Activated CD4-positive, alpha-beta memory T cell treated with anti-CD3 and anti-CD28 coated beads for 36 hours (primary cell): ENCODE measurements at regions not wholly inside any gene's neighbourhood (a gene's known extent, or its start where the extent isn't known, plus 50 kb on each side); places are given as distances from the start of the nearest gene placed in this dataset.

Experiments
- CTCF ChIA-PET: fragments of 350-600 bp; sonication (Branson Sonifier 250); formaldehyde crosslinking; loops from one replicate; lab custom pipeline; 2021; ENCODE audit warnings: antibody characterized with exemption, inconsistent platforms; lab: Charles Lee
- POLR2A ChIA-PET: fragments of 350-600 bp; sonication (Branson Sonifier 250); formaldehyde crosslinking; loops from one replicate; lab custom pipeline; 2021; ENCODE audit warnings: antibody characterized with exemption; lab: Charles Lee
- DNase-seq: peaks from one replicate; pipeline ENCODE4 v3.0.0-alpha.2; 2020
- H3K27ac Mint-ChIP-seq: one replicate; pipeline ENCODE4 v1.8.0; 2021; ENCODE audit warnings: mixed read lengths
- H3K27me3 Mint-ChIP-seq: one replicate; pipeline ENCODE4 v1.8.0; 2021; ENCODE audit warnings: mixed read lengths
- H3K36me3 Mint-ChIP-seq: one replicate; pipeline ENCODE4 v1.8.0; 2021; ENCODE audit warnings: mixed read lengths
- H3K4me1 Mint-ChIP-seq: one replicate; pipeline ENCODE4 v1.8.0; 2021; ENCODE audit warnings: low read depth, mixed read lengths
- H3K4me3 Mint-ChIP-seq: one replicate; pipeline ENCODE4 v1.8.0; 2021; ENCODE audit warnings: mild to moderate bottlenecking, mixed read lengths
- H3K9me3 Mint-ChIP-seq: one replicate; pipeline ENCODE4 v1.8.0; 2021; ENCODE audit warnings: mixed read lengths
- intact Hi-C: fragments of 100-400 bp; cut with micrococcal nuclease; formaldehyde crosslinking; loops from one replicate; pipeline ENCODE4 v1.15.1; 2023

GRCh38 chr6:21386744-21387143 is 206.8 kb upstream of the SOX4 start:
- intact Hi-C loops: no loop called here
- ChIA-PET POLR2A (no interaction called here), CTCF (interaction anchor here (0.6 kb wide), 1 partner anchor 822 kb away, joined by 3 read pairs; no protein-coding TSS in a partner anchor)
- Mint-ChIP-seq H3K36me3 (no peaks in the 10 kb centered on the region), H3K27me3 (no peaks in the 10 kb centered on the region), H3K4me1 (no peaks in the 10 kb centered on the region), H3K27ac (no peak overlapping the region), H3K4me3 (no peak overlapping the region), H3K9me3 (no peaks in the 10 kb centered on the region)
- DNase-seq: no peak

DNA sequence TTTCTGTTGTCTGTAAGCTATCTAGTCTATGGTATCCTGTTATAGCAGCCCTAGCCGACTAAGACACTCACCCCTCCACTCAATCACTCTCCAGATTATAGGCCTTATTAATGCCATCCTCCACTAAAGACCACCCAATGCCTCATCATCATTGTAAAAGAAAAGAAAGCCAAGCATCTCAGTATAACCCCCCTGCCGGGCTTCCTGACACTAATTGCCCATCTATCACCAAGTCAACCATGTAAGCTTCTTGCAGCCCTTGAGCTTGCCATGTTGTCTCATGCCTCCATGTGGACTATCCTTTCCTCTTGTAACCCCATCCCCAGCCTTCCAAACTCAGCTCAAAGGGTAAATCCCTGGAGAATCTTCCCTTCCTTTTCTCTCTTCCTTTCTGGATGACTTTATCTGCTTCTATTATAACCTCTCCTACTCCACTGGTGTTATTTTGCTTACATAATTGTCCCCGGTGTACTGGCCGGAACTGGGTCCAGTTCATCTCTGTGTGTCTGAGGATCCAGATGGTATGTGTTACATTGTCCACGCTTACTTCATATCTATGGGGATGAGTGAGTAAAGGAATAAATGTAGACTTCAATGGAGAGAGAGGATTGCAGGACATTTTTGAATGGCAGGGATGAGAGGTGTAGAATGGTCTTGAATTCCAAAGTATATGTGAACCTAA is 202.9 kb upstream of the SOX4 start:
- Mint-ChIP-seq H3K4me1 (no peaks in the 10 kb centered on the region), H3K4me3 (no peak overlapping the region), H3K36me3 (no peaks in the 10 kb centered on the region), H3K27me3 (no peaks in the 10 kb centered on the region), H3K27ac (no peak overlapping the region), H3K9me3 (no peaks in the 10 kb centered on the region)
- no peak for DNase-seq
- CTCF ChIA-PET: no interaction called here
- POLR2A ChIA-PET: no interaction called here
- intact Hi-C loops: no loop called here

GRCh38 chr6:21392177-21392576 is 201.4 kb upstream of the SOX4 start:
- Mint-ChIP-seq H3K4me3 (no peak overlapping the region), H3K9me3 (no peaks in the 10 kb centered on the region), H3K27me3 (no peaks in the 10 kb centered on the region), H3K27ac (no peak overlapping the region), H3K36me3 (no peaks in the 10 kb centered on the region), H3K4me1 (no peaks in the 10 kb centered on the region)
- ChIA-PET POLR2A (no interaction called here), CTCF (no interaction called here)
- intact Hi-C loops: no loop called here
- DNase-seq: no peak

- H3K27me3 Mint-ChIP-seq: peaks cover 3% of the 10 kb centered on the region
- no peaks in the 10 kb centered on the region for H3K4me1 Mint-ChIP-seq
- no peak for DNase-seq
- no peaks in the 10 kb centered on the region for H3K36me3 Mint-ChIP-seq
- intact Hi-C loops: no loop called here
- POLR2A ChIA-PET: no interaction called here
- CTCF ChIA-PET: no interaction called here
- no peak overlapping the region for H3K4me3 Mint-ChIP-seq
- no peaks in the 10 kb centered on the region for H3K9me3 Mint-ChIP-seq
- H3K27ac Mint-ChIP-seq: no peak overlapping the region
Observed at GRCh38 chr6:21393441-21394165, 199.9 kb upstream of the SOX4 start.

- intact Hi-C loops: no loop called here
- Mint-ChIP-seq H3K27me3 (peaks cover 3% of the 10 kb centered on the region), H3K4me3 (no peak overlapping the region), H3K27ac (no peak overlapping the region), H3K36me3 (no peaks in the 10 kb centered on the region), H3K4me1 (no peaks in the 10 kb centered on the region), H3K9me3 (no peaks in the 10 kb centered on the region)
- CTCF ChIA-PET: no interaction called here
- POLR2A ChIA-PET: no interaction called here
- no peak for DNase-seq
Observed at GRCh38 chr6:21395121-21395520, 198.4 kb upstream of the SOX4 start.

DNA sequence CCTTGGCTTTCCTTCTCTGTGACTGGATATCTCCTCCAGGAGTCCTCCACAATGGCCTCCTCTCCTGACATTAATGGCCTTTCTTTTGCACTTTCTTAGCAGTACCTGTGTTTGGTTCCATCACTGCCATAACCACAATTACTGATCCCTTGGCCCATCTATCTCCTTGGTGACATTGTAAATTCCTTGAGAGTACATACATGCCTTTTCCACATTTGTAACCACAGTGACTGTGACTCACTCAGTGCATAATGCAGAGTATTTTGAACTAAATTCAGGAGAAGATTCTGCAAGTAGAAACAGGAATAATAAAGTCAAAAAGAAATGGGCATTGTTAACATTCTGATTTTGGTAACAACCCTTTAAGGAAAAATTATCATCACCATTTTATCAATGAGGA is 197.2 kb upstream of the SOX4 start:
- no peak for DNase-seq
- intact Hi-C loops: no loop called here
- Mint-ChIP-seq H3K36me3 (no peaks in the 10 kb centered on the region), H3K27me3 (peaks cover 3% of the 10 kb centered on the region), H3K27ac (no peak overlapping the region), H3K9me3 (no peaks in the 10 kb centered on the region), H3K4me3 (no peak overlapping the region), H3K4me1 (no peaks in the 10 kb centered on the region)
- ChIA-PET CTCF (no interaction called here), POLR2A (no interaction called here)

GRCh38 chr6:21398741-21399325 is 194.7 kb upstream of the SOX4 start:
- Mint-ChIP-seq H3K27ac (no peak overlapping the region), H3K4me3 (no peak overlapping the region), H3K9me3 (no peaks in the 10 kb centered on the region), H3K4me1 (peaks cover 11% of the 10 kb centered on the region), H3K27me3 (peaks cover 3% of the 10 kb centered on the region), H3K36me3 (no peaks in the 10 kb centered on the region)
- DNase-seq: no peak
- ChIA-PET CTCF (interaction anchor here (0.5 kb wide), 1 partner anchor 587 kb away, joined by 3 read pairs; no protein-coding TSS in a partner anchor), POLR2A (no interaction called here)
- intact Hi-C loops: no loop called here

GRCh38 chr6:21402368-21402767 is 191.2 kb upstream of the SOX4 start:
- intact Hi-C loops: loop anchor here (1.0 to 10.0 kb wide), 6 partner anchors 36 to 858 kb away; partner anchors contain the start of gene SOX4
- Mint-ChIP-seq H3K4me1 (peaks cover 11% of the 10 kb centered on the region), H3K9me3 (no peaks in the 10 kb centered on the region), H3K27me3 (peaks cover 17% of the 10 kb centered on the region), H3K27ac (no peak overlapping the region), H3K4me3 (no peak overlapping the region), H3K36me3 (no peaks in the 10 kb centered on the region)
- POLR2A ChIA-PET: interaction anchor here (0.7 to 1.3 kb wide), 3 partner anchors 36 to 816 kb away, joined by 3 to 4 read pairs (median 3); no protein-coding TSS in a partner anchor
- CTCF ChIA-PET: no interaction called here
- peak; percentile 72 for DNase-seq

GRCh38 chr6:21404577-21404976 is 189.0 kb upstream of the SOX4 start:
- Mint-ChIP-seq H3K27ac (no peak overlapping the region), H3K27me3 (peaks cover 17% of the 10 kb centered on the region), H3K4me1 (peaks cover 11% of the 10 kb centered on the region), H3K36me3 (no peaks in the 10 kb centered on the region), H3K9me3 (no peaks in the 10 kb centered on the region), H3K4me3 (no peak overlapping the region)
- CTCF ChIA-PET: no interaction called here
- intact Hi-C loops: loop anchor here (5.0 to 10.0 kb wide), 2 partner anchors 188 to 860 kb away; partner anchors contain the start of gene SOX4
- POLR2A ChIA-PET: no interaction called here
- DNase-seq: no peak

DNA sequence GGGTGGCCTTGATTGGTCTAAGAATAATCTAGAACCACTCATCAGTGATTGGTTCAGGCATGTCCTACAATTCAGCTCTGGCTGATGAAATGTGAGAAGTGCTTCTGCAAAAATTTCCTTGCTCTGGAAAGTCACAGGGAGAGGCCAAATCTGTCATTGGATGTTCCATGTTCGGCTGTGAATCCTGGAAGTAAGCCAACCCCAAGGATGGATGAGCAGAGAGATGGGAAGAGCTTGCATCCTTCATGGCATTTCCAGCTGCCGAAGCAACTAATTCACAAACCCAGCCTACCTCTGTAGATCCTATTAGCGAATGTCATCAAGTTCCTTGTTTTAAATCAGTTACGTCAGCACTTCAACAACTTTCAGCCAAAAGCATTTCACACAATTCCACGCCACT is 187.2 kb upstream of the SOX4 start:
- POLR2A ChIA-PET: interaction anchor here (0.7 kb wide), 1 partner anchor 593 kb away, joined by 3 read pairs; no protein-coding TSS in a partner anchor
- Mint-ChIP-seq H3K9me3 (peaks cover 2% of the 10 kb centered on the region), H3K36me3 (no peaks in the 10 kb centered on the region), H3K27me3 (peaks cover 17% of the 10 kb centered on the region), H3K4me3 (no peak overlapping the region), H3K4me1 (peaks cover 11% of the 10 kb centered on the region), H3K27ac (no peak overlapping the region)
- no peak for DNase-seq
- CTCF ChIA-PET: no interaction called here
- intact Hi-C loops: loop anchor here (10.0 kb wide), 1 partner anchor 862 kb away; no protein-coding TSS in a partner anchor

DNA sequence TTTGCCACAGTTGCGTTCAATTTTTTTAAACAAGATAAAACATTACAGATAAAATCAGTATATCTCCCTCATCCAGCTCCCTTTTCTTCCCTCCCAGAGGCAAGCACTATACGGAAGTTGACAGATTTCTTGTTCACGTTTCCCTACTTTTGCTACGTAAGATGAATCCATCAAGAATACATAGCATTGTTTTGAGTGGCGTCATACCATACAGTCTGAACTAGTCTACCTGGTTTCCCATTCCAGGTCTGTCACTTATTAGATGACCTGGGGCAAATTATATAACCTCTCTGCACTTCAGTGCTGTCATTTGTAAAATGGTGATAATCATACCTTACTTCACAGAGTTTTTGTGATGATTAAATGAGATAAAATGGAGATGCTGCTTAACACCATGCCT is 184.3 kb upstream of the SOX4 start:
- Mint-ChIP-seq H3K27me3 (peaks cover 23% of the 10 kb centered on the region), H3K36me3 (no peaks in the 10 kb centered on the region), H3K27ac (no peak overlapping the region), H3K4me1 (no peaks in the 10 kb centered on the region), H3K9me3 (peaks cover 2% of the 10 kb centered on the region), H3K4me3 (no peak overlapping the region)
- ChIA-PET CTCF (no interaction called here), POLR2A (no interaction called here)
- intact Hi-C loops: loop anchor here (10.0 kb wide), 1 partner anchor 864 kb away; no protein-coding TSS in a partner anchor
- DNase-seq: no peak

- Mint-ChIP-seq H3K27me3 (peaks cover 6% of the 10 kb centered on the region), H3K4me3 (no peak overlapping the region), H3K9me3 (peaks cover 2% of the 10 kb centered on the region), H3K4me1 (no peaks in the 10 kb centered on the region), H3K27ac (no peak overlapping the region), H3K36me3 (no peaks in the 10 kb centered on the region)
- intact Hi-C loops: no loop called here
- CTCF ChIA-PET: no interaction called here
- no peak for DNase-seq
- POLR2A ChIA-PET: no interaction called here
Observed at GRCh38 chr6:21413428-21413827, 180.1 kb upstream of the SOX4 start.
